Transverse colon (tissue), 3 donors: ENCODE measurements at regions not wholly inside any gene's neighbourhood (a gene's known extent, or its start where the extent isn't known, plus 50 kb on each side); places are given as distances from the start of the nearest gene placed in this dataset.

Experiments
- EP300 ChIP-seq: sonication (generic); formaldehyde crosslinking; IDR thresholded peaks from one replicate; pipeline ENCODE4 v1.6.1; 2017; ENCODE audit warnings: antibody characterized with exemption, low read depth
- POLR2A ChIP-seq: fragments of 450-650 bp; IDR thresholded peaks from one replicate; pipeline ENCODE4 v1.6.1; 2016; ENCODE audit warnings: antibody characterized with exemption, mild to moderate bottlenecking, moderate library complexity
- TF ChIP-seq, protein P1 (sequence below), 5 experiments: fragments of 200-600 bp in 3 of 5; fragments of 450-650 bp in 2 of 5; sonication (generic) in 3 of 5; IDR thresholded peaks; 1 replicate in 2 of 5; 2 replicates in 3 of 5; pipeline ENCODE4 v1.5.1; 2016 to 2017; ENCODE audit warnings: antibody characterized with exemption in 5 of 5, inconsistent platforms in 3 of 5, mild to moderate bottlenecking in 2 of 5, moderate library complexity in 1 of 5

DNA sequence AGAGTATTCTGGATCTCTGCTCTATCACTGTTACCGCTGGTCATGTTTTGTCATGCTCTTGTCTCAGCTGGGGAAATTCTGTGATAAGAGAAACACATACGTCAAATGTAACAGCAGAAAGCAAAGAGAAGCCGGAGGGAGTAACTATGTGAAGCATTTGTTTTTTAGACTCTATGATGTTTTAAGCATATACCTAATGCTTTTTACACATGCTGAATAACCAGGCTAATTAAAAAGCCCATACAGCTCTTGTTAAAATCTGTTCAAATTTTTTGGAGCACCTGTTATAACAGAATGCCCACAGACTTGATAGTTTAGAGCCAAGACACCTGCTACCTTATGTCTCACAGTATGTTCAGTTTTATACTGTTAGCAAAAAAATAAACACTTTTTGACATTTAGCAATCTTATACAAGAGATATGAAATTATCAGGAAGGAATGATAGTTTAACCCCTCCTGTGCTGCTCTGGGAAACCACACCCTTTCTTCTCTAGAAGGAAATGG is 92.3 kb upstream of the TANK start:
- TF ChIP-seq, protein P1, sequence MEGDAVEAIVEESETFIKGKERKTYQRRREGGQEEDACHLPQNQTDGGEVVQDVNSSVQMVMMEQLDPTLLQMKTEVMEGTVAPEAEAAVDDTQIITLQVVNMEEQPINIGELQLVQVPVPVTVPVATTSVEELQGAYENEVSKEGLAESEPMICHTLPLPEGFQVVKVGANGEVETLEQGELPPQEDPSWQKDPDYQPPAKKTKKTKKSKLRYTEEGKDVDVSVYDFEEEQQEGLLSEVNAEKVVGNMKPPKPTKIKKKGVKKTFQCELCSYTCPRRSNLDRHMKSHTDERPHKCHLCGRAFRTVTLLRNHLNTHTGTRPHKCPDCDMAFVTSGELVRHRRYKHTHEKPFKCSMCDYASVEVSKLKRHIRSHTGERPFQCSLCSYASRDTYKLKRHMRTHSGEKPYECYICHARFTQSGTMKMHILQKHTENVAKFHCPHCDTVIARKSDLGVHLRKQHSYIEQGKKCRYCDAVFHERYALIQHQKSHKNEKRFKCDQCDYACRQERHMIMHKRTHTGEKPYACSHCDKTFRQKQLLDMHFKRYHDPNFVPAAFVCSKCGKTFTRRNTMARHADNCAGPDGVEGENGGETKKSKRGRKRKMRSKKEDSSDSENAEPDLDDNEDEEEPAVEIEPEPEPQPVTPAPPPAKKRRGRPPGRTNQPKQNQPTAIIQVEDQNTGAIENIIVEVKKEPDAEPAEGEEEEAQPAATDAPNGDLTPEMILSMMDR (IDR thresholded peaks at IDR 0.05), result no peak
- no peak for TF ChIP-seq POLR2A
- TF ChIP-seq EP300, result no peak
